ENCODE measurements at regions not wholly inside any gene's neighbourhood (a gene's known extent, or its start where the extent isn't known, plus 50 kb on each side); places are given as distances from the start of the nearest gene placed in this dataset.

GRCh38 chr2:198595721-198596120, 791.3 kb downstream of the PLCL1 start:
- TF ChIP-seq CTCF (IDR thresholded peaks at IDR 0.05; ENCODE audit: extremely low read depth, low read depth, low read length): no peak
- Histone ChIP-seq H3K4me2 (ENCODE audit: insufficient read depth, low read length) (no peak overlapping the region), H3K27me3 (ENCODE audit: insufficient read depth, low read length) (no peaks in the 10 kb centered on the region), H4K20me1 (ENCODE audit: insufficient read depth, low read length) (no peaks in the 10 kb centered on the region), H3K9me3 (ENCODE audit: low read depth, low read length) (no peaks in the 10 kb centered on the region), H3K79me2 (ENCODE audit: insufficient read depth, low read length) (no peaks in the 10 kb centered on the region), H2AFZ (ENCODE audit: low read length) (no peak overlapping the region), H3K27ac (ENCODE audit: low read depth, low read length) (no peak overlapping the region), H3K4me1 (ENCODE audit: insufficient read depth, low read length) (no peaks in the 10 kb centered on the region), H3K4me3 (ENCODE audit: insufficient read depth, low read length) (no peak overlapping the region), H3K36me3 (ENCODE audit: insufficient read depth, low read length) (no peaks in the 10 kb centered on the region)
- no peak for DNase-seq (ENCODE audit: insufficient read length, low spot score, missing footprints)

GRCh38 chr2:198591586-198591985, 787.2 kb downstream of the PLCL1 start:
- Histone ChIP-seq H4K20me1 (ENCODE audit: insufficient read depth, low read length) (no peaks in the 10 kb centered on the region), H3K79me2 (ENCODE audit: insufficient read depth, low read length) (no peaks in the 10 kb centered on the region), H3K4me2 (ENCODE audit: insufficient read depth, low read length) (no peak overlapping the region), H2AFZ (ENCODE audit: low read length) (no peak overlapping the region), H3K4me3 (ENCODE audit: insufficient read depth, low read length) (no peak overlapping the region), H3K9me3 (ENCODE audit: low read depth, low read length) (no peaks in the 10 kb centered on the region), H3K27ac (ENCODE audit: low read depth, low read length) (no peak overlapping the region), H3K36me3 (ENCODE audit: insufficient read depth, low read length) (no peaks in the 10 kb centered on the region), H3K4me1 (ENCODE audit: insufficient read depth, low read length) (no peaks in the 10 kb centered on the region), H3K27me3 (ENCODE audit: insufficient read depth, low read length) (no peaks in the 10 kb centered on the region)
- TF ChIP-seq CTCF (IDR thresholded peaks at IDR 0.05; ENCODE audit: extremely low read depth, low read depth, low read length): no peak
- no peak for DNase-seq (ENCODE audit: insufficient read length, low spot score, missing footprints)

GRCh38 chr2:198587741-198588140, 783.3 kb downstream of the PLCL1 start:
- Histone ChIP-seq H3K9me3 (ENCODE audit: low read depth, low read length) (no peaks in the 10 kb centered on the region), H3K36me3 (ENCODE audit: insufficient read depth, low read length) (no peaks in the 10 kb centered on the region), H3K4me2 (ENCODE audit: insufficient read depth, low read length) (no peak overlapping the region), H2AFZ (ENCODE audit: low read length) (no peak overlapping the region), H3K79me2 (ENCODE audit: insufficient read depth, low read length) (no peaks in the 10 kb centered on the region), H4K20me1 (ENCODE audit: insufficient read depth, low read length) (no peaks in the 10 kb centered on the region), H3K4me1 (ENCODE audit: insufficient read depth, low read length) (no peaks in the 10 kb centered on the region), H3K4me3 (ENCODE audit: insufficient read depth, low read length) (no peak overlapping the region), H3K27ac (ENCODE audit: low read depth, low read length) (no peak overlapping the region), H3K27me3 (ENCODE audit: insufficient read depth, low read length) (no peaks in the 10 kb centered on the region)
- DNase-seq (ENCODE audit: insufficient read length, low spot score, missing footprints): no peak
- no peak for TF ChIP-seq CTCF (IDR thresholded peaks at IDR 0.05; ENCODE audit: extremely low read depth, low read depth, low read length)

- H2AFZ ChIP-seq (ENCODE audit: low read length): no peak overlapping the region
- H4K20me1 ChIP-seq (ENCODE audit: insufficient read depth, low read length): no peaks in the 10 kb centered on the region
- no peaks in the 10 kb centered on the region for H3K9me3 ChIP-seq (ENCODE audit: low read depth, low read length)
- no peak for TF ChIP-seq CTCF (IDR thresholded peaks at IDR 0.05; ENCODE audit: extremely low read depth, low read depth, low read length)
- no peak for DNase-seq (ENCODE audit: insufficient read length, low spot score, missing footprints)
- H3K4me1 ChIP-seq (ENCODE audit: insufficient read depth, low read length): no peaks in the 10 kb centered on the region
- no peak overlapping the region for H3K4me2 ChIP-seq (ENCODE audit: insufficient read depth, low read length)
- H3K27me3 ChIP-seq (ENCODE audit: insufficient read depth, low read length): no peaks in the 10 kb centered on the region
- no peaks in the 10 kb centered on the region for H3K36me3 ChIP-seq (ENCODE audit: insufficient read depth, low read length)
- H3K27ac ChIP-seq (ENCODE audit: low read depth, low read length): no peak overlapping the region
- H3K4me3 ChIP-seq (ENCODE audit: insufficient read depth, low read length): no peak overlapping the region
- H3K79me2 ChIP-seq (ENCODE audit: insufficient read depth, low read length): no peaks in the 10 kb centered on the region
These were observed 782.8 kb downstream of the PLCL1 start for GRCh38 chr2:198587240-198587639.
